DOHH2 (cell line): ENCODE measurements at regions not wholly inside any gene's neighbourhood (a gene's known extent, or its start where the extent isn't known, plus 50 kb on each side); places are given as distances from the start of the nearest gene placed in this dataset.

ENCODE experiments used
- H3F3A ChIP-seq: fragments of 200-600 bp; sonication (generic), shearing (Covaris generic); 2 replicates; pipeline ENCODE4 v1.6.0; 2016; ENCODE audit warnings: antibody characterized with exemption, mild to moderate bottlenecking; ENCODE audit not compliant: control insufficient read depth, insufficient read depth
- H3K27ac ChIP-seq: fragments of 200-600 bp; sonication (generic); 2 replicates; pipeline ENCODE4 v1.5.1; 2014; ENCODE audit warnings: low read depth, mild to moderate bottlenecking, low read length, moderate library complexity
- H3K27me3 ChIP-seq: fragments of 200-600 bp; sonication (generic); 2 replicates; pipeline ENCODE4 v1.6.1; 2014; ENCODE audit warnings: mild to moderate bottlenecking, low read length, mixed read lengths; ENCODE audit not compliant: control insufficient read depth
- H3K36me3 ChIP-seq: fragments of 200-600 bp; sonication (generic); 2 replicates; pipeline ENCODE4 v1.6.1; 2014; ENCODE audit warnings: mild to moderate bottlenecking, low read length, moderate library complexity, mixed read lengths; ENCODE audit not compliant: control insufficient read depth
- H3K4me1 ChIP-seq: fragments of 200-600 bp; sonication (generic); 2 replicates; pipeline ENCODE4 v1.6.1; 2014; ENCODE audit warnings: mild to moderate bottlenecking, low read length, mixed read lengths; ENCODE audit not compliant: control insufficient read depth
- H3K4me2 ChIP-seq: fragments of 200-600 bp; sonication (generic); 2 replicates; pipeline ENCODE4 v1.6.0; 2014; ENCODE audit warnings: mild to moderate bottlenecking, low read length, moderate library complexity
- H3K4me3 ChIP-seq: fragments of 200-600 bp; sonication (generic); 2 replicates; pipeline ENCODE4 v1.5.1; 2014; ENCODE audit warnings: mild to moderate bottlenecking, low read length, mixed read lengths
- H3K79me2 ChIP-seq: fragments of 200-600 bp; sonication (generic); 2 replicates; pipeline ENCODE4 v1.6.1; 2014; ENCODE audit warnings: mild to moderate bottlenecking, low read length, mixed read lengths; ENCODE audit not compliant: control insufficient read depth
- H3K9me2 ChIP-seq: fragments of 200-600 bp; sonication (generic); replicated peaks from 2 replicates; pipeline ENCODE4 v1.6.1; 2014; ENCODE audit warnings: mild to moderate bottlenecking, low read length, mixed read lengths; ENCODE audit not compliant: control insufficient read depth
- H3K9me3 ChIP-seq: fragments of 200-600 bp; sonication (generic); 2 replicates; pipeline ENCODE4 v1.6.1; 2014; ENCODE audit warnings: antibody characterized with exemption, low read length, mixed read lengths; ENCODE audit not compliant: control insufficient read depth, insufficient read depth
- H4K20me1 ChIP-seq: fragments of 200-600 bp; sonication (generic); 2 replicates; pipeline ENCODE4 v1.6.0; 2014; ENCODE audit warnings: low read depth, mild to moderate bottlenecking, antibody characterized with exemption, low read length, moderate library complexity; ENCODE audit not compliant: control insufficient read depth, insufficient read depth
- EZH2phosphoT487 ChIP-seq: fragments of 200-600 bp; sonication (generic); IDR thresholded peaks from 2 replicates; pipeline ENCODE4 v1.6.1; 2017; ENCODE audit warnings: borderline replicate concordance, mild to moderate bottlenecking, antibody characterized with exemption, low read length, moderate library complexity, mixed read lengths
- TF ChIP-seq, protein P1 (sequence below): fragments of 200-600 bp; sonication (generic); IDR thresholded peaks from one replicate; pipeline ENCODE4 v1.5.1; 2014; ENCODE audit warnings: antibody characterized with exemption, mild to moderate bottlenecking, low read depth, low read length; ENCODE audit not compliant: poor library complexity, severe bottlenecking

DNA sequence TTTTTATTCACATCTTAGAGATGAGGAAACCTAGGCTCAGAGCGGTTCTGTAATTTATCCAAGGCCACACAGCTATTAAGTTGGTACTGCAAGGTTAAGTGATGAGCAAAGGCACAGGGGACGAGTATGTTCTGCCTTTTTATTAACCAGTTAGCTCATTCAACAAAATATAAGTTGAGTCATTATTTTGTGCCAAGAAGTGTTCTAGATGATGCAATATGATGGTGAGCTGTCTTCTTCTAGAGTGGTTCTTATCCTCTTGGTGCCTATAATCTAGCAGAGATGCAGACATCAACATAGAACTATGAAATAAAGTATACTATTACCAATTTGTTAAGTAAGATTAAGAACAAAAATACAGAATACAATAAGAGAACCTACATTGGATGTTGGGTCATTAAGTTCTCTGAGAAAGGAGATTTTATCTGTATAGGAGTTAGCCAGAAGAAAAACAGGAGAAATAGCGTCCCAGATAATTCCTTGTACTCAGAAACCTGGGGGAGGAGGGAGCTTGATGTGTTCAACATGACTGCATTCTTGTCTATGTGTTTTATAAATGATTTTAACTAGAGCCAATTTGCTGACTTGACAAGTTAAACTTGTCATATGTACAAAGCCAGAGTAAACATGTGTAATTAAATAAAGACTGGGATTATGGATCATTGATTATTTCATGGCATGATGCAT lies 122.3 kb downstream of the TBXT start:
- Histone ChIP-seq H3K27me3 (no peaks in the 10 kb centered on the region), H3K9me3 (no peaks in the 10 kb centered on the region), H3K27ac (no peak overlapping the region), H3K4me3 (no peak overlapping the region), H3K4me2 (no peak overlapping the region), H3K79me2 (no peaks in the 10 kb centered on the region), H3K9me2 (no peaks in the 10 kb centered on the region), H3K4me1 (no peaks in the 10 kb centered on the region), H3K36me3 (no peaks in the 10 kb centered on the region), H3F3A (no peaks in the 10 kb centered on the region), H4K20me1 (no peaks in the 10 kb centered on the region)
- TF ChIP-seq, protein P1, sequence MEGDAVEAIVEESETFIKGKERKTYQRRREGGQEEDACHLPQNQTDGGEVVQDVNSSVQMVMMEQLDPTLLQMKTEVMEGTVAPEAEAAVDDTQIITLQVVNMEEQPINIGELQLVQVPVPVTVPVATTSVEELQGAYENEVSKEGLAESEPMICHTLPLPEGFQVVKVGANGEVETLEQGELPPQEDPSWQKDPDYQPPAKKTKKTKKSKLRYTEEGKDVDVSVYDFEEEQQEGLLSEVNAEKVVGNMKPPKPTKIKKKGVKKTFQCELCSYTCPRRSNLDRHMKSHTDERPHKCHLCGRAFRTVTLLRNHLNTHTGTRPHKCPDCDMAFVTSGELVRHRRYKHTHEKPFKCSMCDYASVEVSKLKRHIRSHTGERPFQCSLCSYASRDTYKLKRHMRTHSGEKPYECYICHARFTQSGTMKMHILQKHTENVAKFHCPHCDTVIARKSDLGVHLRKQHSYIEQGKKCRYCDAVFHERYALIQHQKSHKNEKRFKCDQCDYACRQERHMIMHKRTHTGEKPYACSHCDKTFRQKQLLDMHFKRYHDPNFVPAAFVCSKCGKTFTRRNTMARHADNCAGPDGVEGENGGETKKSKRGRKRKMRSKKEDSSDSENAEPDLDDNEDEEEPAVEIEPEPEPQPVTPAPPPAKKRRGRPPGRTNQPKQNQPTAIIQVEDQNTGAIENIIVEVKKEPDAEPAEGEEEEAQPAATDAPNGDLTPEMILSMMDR = no peak
- no peak for TF ChIP-seq EZH2phosphoT487

DNA sequence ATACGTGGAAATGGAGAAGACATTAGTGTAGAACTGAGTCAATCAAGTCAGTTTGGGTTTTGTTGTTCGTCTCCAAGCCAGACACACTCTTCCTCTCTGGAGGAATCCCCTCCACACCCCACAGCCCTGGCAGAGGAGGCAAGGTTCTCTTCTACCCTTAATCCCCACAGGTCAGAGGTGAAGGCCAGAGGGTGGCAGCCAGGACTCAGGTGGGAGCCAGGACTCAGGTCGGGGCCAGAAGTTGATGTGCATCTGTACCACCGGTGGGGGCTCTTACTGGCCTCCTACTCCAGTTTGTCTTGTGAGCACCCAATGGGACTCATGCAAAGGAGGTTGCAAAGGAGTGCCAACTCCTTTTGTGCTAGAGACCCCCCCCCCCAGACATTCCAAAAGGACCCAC lies 126.4 kb downstream of the TBXT start:
- TF ChIP-seq, protein P1 = no peak
- no peak for TF ChIP-seq EZH2phosphoT487
- no peak overlapping the region for H3K27ac ChIP-seq
- H3K9me3 ChIP-seq = no peaks in the 10 kb centered on the region

DNA sequence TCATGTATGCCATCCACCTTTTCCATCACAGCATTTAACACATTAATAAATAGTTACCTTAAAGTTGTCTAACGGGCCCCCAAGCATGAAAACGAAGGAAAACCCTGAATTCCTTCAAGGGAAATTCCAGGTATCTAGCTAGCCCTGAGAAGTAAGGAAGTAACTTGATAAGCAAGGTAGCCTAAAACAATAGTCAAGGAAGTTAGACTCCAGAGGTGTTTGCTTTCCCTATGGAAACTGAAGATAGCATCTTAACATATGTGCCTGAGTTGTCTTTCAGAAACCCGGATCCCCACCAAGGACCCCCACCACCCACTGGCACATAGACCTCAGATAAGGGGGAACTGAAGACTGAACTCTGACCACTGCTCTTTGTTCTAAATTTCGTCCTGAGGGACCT lies 127.4 kb downstream of the TBXT start:
- Histone ChIP-seq H3K9me3 (no peaks in the 10 kb centered on the region), H3K79me2 (no peaks in the 10 kb centered on the region), H3F3A (no peaks in the 10 kb centered on the region), H3K9me2 (no peaks in the 10 kb centered on the region), H3K27me3 (no peaks in the 10 kb centered on the region), H4K20me1 (no peaks in the 10 kb centered on the region), H3K4me2 (no peak overlapping the region), H3K27ac (no peak overlapping the region), H3K36me3 (no peaks in the 10 kb centered on the region), H3K4me1 (no peaks in the 10 kb centered on the region), H3K4me3 (no peak overlapping the region)
- no peak for TF ChIP-seq EZH2phosphoT487
- TF ChIP-seq, protein P1 = no peak

More for the DNA sequence above, 126.4 kb downstream of the TBXT start:
- Histone ChIP-seq H4K20me1 (no peaks in the 10 kb centered on the region), H3K36me3 (no peaks in the 10 kb centered on the region), H3K79me2 (no peaks in the 10 kb centered on the region), H3F3A (no peaks in the 10 kb centered on the region), H3K4me2 (no peak overlapping the region), H3K27me3 (no peaks in the 10 kb centered on the region), H3K4me3 (no peak overlapping the region), H3K4me1 (no peaks in the 10 kb centered on the region), H3K9me2 (no peaks in the 10 kb centered on the region)
